ENCODE measurements at regions not wholly inside any gene's neighbourhood (a gene's known extent, or its start where the extent isn't known, plus 50 kb on each side); places are given as distances from the start of the nearest gene placed in this dataset.
A peak's percentile ranks its signal among the peaks of the same experiment; 100 is the strongest.

GRCh38 chr13:30129411-30129810 is 177.9 kb downstream of the KATNAL1 start:
- intact Hi-C loops (cut with DNase I) = no loop called here

GRCh38 chr13:30128591-30128990 is 178.8 kb downstream of the KATNAL1 start:
- intact Hi-C loops (cut with DNase I) = no loop called here
- ATAC-seq = no peak
- DNase-seq = no peak

More at GRCh38 chr13:30129411-30129810, 177.9 kb downstream of the KATNAL1 start:
- DNase-seq (no peak), ATAC-seq (no peak)

GRCh38 chr13:30128095-30128494 is 179.3 kb downstream of the KATNAL1 start:
- ATAC-seq (peak in 1 of 2 donors; percentile 36), DNase-seq (no peak)
- intact Hi-C loops (cut with DNase I) = no loop called here

- no peak for DNase-seq
- intact Hi-C loops (cut with DNase I) = no loop called here
- peak in 1 of 2 donors; percentile 19 for ATAC-seq
Measured at GRCh38 chr13:30126903-30127428, 180.4 kb downstream of the KATNAL1 start.

GRCh38 chr13:30125422-30126073 is 181.8 kb downstream of the KATNAL1 start:
- intact Hi-C loops (cut with DNase I) = no loop called here
- ATAC-seq (peak in 1 of 2 donors; percentile 83), DNase-seq (no peak)

GRCh38 chr13:30124131-30124768 is 183.1 kb downstream of the KATNAL1 start:
- intact Hi-C loops (cut with DNase I) = no loop called here
- ATAC-seq = no peak

GRCh38 chr13:30123575-30123974 is 183.8 kb downstream of the KATNAL1 start:
- intact Hi-C loops (cut with DNase I) = no loop called here
- DNase-seq (no peak), ATAC-seq (no peak)

More at GRCh38 chr13:30124131-30124768, 183.1 kb downstream of the KATNAL1 start:
- no peak for DNase-seq

- intact Hi-C loops (cut with DNase I) = no loop called here
- no peak for ATAC-seq
- DNase-seq = no peak
Measured at GRCh38 chr13:30121666-30122065, 185.7 kb downstream of the KATNAL1 start.

GRCh38 chr13:30121244-30121643 is 186.1 kb downstream of the KATNAL1 start:
- intact Hi-C loops (cut with DNase I) = no loop called here

GRCh38 chr13:30120133-30120822 is 187.1 kb downstream of the KATNAL1 start:
- ATAC-seq (no peak), DNase-seq (no peak)
- intact Hi-C loops (cut with DNase I) = no loop called here

More at GRCh38 chr13:30121244-30121643, 186.1 kb downstream of the KATNAL1 start:
- ATAC-seq (no peak), DNase-seq (no peak)

- intact Hi-C loops (cut with DNase I) = loop anchor here in 1 of 2 donors (10.0 kb wide), 2 partner anchors 345 to 605 kb away; no protein-coding TSS in a partner anchor
- ATAC-seq = no peak
- no peak for DNase-seq
Measured at GRCh38 chr13:30119476-30119875, 187.9 kb downstream of the KATNAL1 start.

GRCh38 chr13:30116379-30116778 is 191.0 kb downstream of the KATNAL1 start:
- DNase-seq = no peak
- intact Hi-C loops (cut with DNase I) = loop anchor here in 1 of 2 donors (10.0 kb wide), 2 partner anchors 342 to 602 kb away; no protein-coding TSS in a partner anchor
- ATAC-seq = no peak

GRCh38 chr13:30115257-30115600 is 192.1 kb downstream of the KATNAL1 start:
- intact Hi-C loops (cut with DNase I) = loop anchor here (2.0 to 10.0 kb wide), 3 partner anchors 340 to 600 kb away; no protein-coding TSS in a partner anchor
- DNase-seq = no peak
- ATAC-seq = no peak

- DNase-seq (peak; percentile 90), ATAC-seq (peak; percentile 86 to 90)
- intact Hi-C loops (cut with DNase I) = loop anchor here (2.0 to 10.0 kb wide), 5 partner anchors 267 to 607 kb away; no protein-coding TSS in a partner anchor
Measured at GRCh38 chr13:30114571-30115256, 192.6 kb downstream of the KATNAL1 start.

- intact Hi-C loops (cut with DNase I) = loop anchor here (2.0 to 10.0 kb wide), 5 partner anchors 267 to 607 kb away; no protein-coding TSS in a partner anchor
- DNase-seq = no peak
- peak in 1 of 2 donors; percentile 25 for ATAC-seq
Measured at GRCh38 chr13:30113983-30114570, 193.3 kb downstream of the KATNAL1 start.

- ATAC-seq (no peak), DNase-seq (no peak)
- intact Hi-C loops (cut with DNase I) = loop anchor here (5.0 to 10.0 kb wide), 4 partner anchors 266 to 606 kb away; no protein-coding TSS in a partner anchor
Measured at GRCh38 chr13:30113551-30113950, 193.8 kb downstream of the KATNAL1 start.

- intact Hi-C loops (cut with DNase I) = loop anchor here (5.0 to 10.0 kb wide), 4 partner anchors 266 to 606 kb away; no protein-coding TSS in a partner anchor
- DNase-seq (peak; percentile 74), ATAC-seq (peak; percentile 72 to 76)
Measured at GRCh38 chr13:30112602-30113435, 194.5 kb downstream of the KATNAL1 start.

GRCh38 chr13:30111810-30112209 is 195.5 kb downstream of the KATNAL1 start:
- ATAC-seq (no peak), DNase-seq (no peak)
- intact Hi-C loops (cut with DNase I) = loop anchor here (5.0 to 10.0 kb wide), 4 partner anchors 265 to 605 kb away; no protein-coding TSS in a partner anchor

All from left cardiac atrium (tissue), 4 donors.